K562 (cell line): ENCODE measurements at regions not wholly inside any gene's neighbourhood (a gene's known extent, or its start where the extent isn't known, plus 50 kb on each side); places are given as distances from the start of the nearest gene placed in this dataset.

ENCODE experiments used
- ATF6 ChIP-seq: sonication (generic); formaldehyde crosslinking; IDR thresholded peaks from 2 replicates; pipeline ENCODE4 v1.4.0; 2020; ENCODE audit warnings: mild to moderate bottlenecking, missing genetic modification reagents
- HMBOX1 ChIP-seq: sonication (generic); IDR thresholded peaks from 2 replicates; pipeline ENCODE4 v1.6.1; 2016
- MEF2A ChIP-seq: IDR thresholded peaks from 2 replicates; pipeline ENCODE4 v1.6.1; 2011; ENCODE audit warnings: low read depth, mild to moderate bottlenecking, low read length, moderate library complexity; ENCODE audit not compliant: control insufficient read depth
- MTA3 ChIP-seq: fragments of 450-650 bp; formaldehyde crosslinking; IDR thresholded peaks from 2 replicates; pipeline ENCODE4 v1.6.1; 2017; ENCODE audit warnings: mild to moderate bottlenecking, borderline replicate concordance
- NCOA1 ChIP-seq: fragments of 450-650 bp; IDR thresholded peaks from 2 replicates; pipeline ENCODE4 v1.6.1; 2016; ENCODE audit warnings: low read depth
- NFIX ChIP-seq: fragments of 250-450 bp; sonication (Bioruptor Pico); IDR thresholded peaks from 2 replicates; pipeline ENCODE4 v1.4.0; 2020; ENCODE audit warnings: low read depth, mild to moderate bottlenecking, moderate library complexity
- POLR2AphosphoS2 ChIP-seq: IDR thresholded peaks from 2 replicates; pipeline ENCODE4 v1.6.1; 2012; ENCODE audit warnings: low read length, improper control_type of control experiment
- SETDB1 ChIP-seq: IDR thresholded peaks from one replicate; pipeline ENCODE4 v1.6.1; 2012; ENCODE audit warnings: low read length, control low read depth, inconsistent platforms
- XRCC4 ChIP-seq: IDR thresholded peaks from one replicate; pipeline ENCODE4 v1.6.1; 2011; ENCODE audit not compliant: insufficient read depth, insufficient read length; ENCODE audit errors: extremely low read depth
- ZBTB26 ChIP-seq: fragments of 450-650 bp; formaldehyde crosslinking; IDR thresholded peaks from 2 replicates; pipeline ENCODE4 v1.4.0; 2022; ENCODE audit warnings: missing genetic modification characterization
- ZFP36 ChIP-seq: fragments of 150-350 bp; IDR thresholded peaks from 2 replicates; pipeline ENCODE4 v1.6.1; 2018; ENCODE audit warnings: low read length, low read depth; ENCODE audit not compliant: partially characterized antibody
- ZNF407 ChIP-seq: fragments of 450-650 bp; IDR thresholded peaks from 2 replicates; pipeline ENCODE4 v1.6.1; 2016; ENCODE audit warnings: low read depth
- ZNF518B ChIP-seq: fragments of 250-450 bp; sonication (Bioruptor Pico); IDR thresholded peaks from 2 replicates; pipeline ENCODE4 v1.5.0; 2021; ENCODE audit warnings: mild to moderate bottlenecking, moderate library complexity

GRCh38 chr3:72143322-72143721 is 358.4 kb upstream of the PROK2 start (continued):
- no peak for TF ChIP-seq ZNF407
- TF ChIP-seq MTA3 = peak; percentile 32; the same call in 1 of the 2 replicates
- TF ChIP-seq POLR2AphosphoS2 = no peak
- TF ChIP-seq ZNF518B (CRISPR knock-in tag) = no peak
- no peak for TF ChIP-seq SETDB1
- no peak for TF ChIP-seq MEF2A
- no peak for TF ChIP-seq NCOA1
- TF ChIP-seq HMBOX1 = peak; percentile 91
- 0 out of 2 replicates have a peak, but pooled peaks have one; percentile 27 for TF ChIP-seq NFIX (CRISPR knock-in tag)
- no peak for TF ChIP-seq ZFP36
- TF ChIP-seq XRCC4 = no peak
- TF ChIP-seq ZBTB26 = no peak
- TF ChIP-seq ATF6 (CRISPR knock-in tag) = no peak
